ENCODE measurements at regions not wholly inside any gene's neighbourhood (a gene's known extent, or its start where the extent isn't known, plus 50 kb on each side); places are given as distances from the start of the nearest gene placed in this dataset.

- DNase-seq: no peak
- ChIA-PET POLR2A (no interaction called here), CTCF (no interaction called here)
- Histone ChIP-seq H3K9me3 (ENCODE audit: control extremely low read depth in 1 of 5, control insufficient read depth in 4 of 5, insufficient read depth in 2 of 5, low read depth in 1 of 5, low read length in 4 of 5) (no peaks in the 10 kb centered on the region), H3K27ac (ENCODE audit: insufficient read depth in 1 of 2, low read depth in 1 of 2, low read length in 2 of 2, poor library complexity in 1 of 2, severe bottlenecking in 2 of 2) (no peak overlapping the region), H3K4me3 (ENCODE audit: control insufficient read depth in 1 of 7, extremely low read depth in 1 of 7, insufficient read depth in 4 of 7, low read depth in 2 of 7, low read length in 6 of 7) (no peak overlapping the region), H3K4me1 (ENCODE audit: control extremely low read depth in 1 of 4, control insufficient read depth in 4 of 4, insufficient read depth in 4 of 4, low read length in 3 of 4) (no peaks in the 10 kb centered on the region), H3K36me3 (ENCODE audit: control insufficient read depth in 4 of 4, insufficient read depth in 4 of 4, low read length in 3 of 4) (no peaks in the 10 kb centered on the region), H3K27me3 (replicated peaks in 2 of 5; ENCODE audit: control insufficient read depth in 4 of 5, insufficient read depth in 5 of 5, low read length in 4 of 5) (peaks cover 0 to 3% (median 0%) of the 10 kb centered on the region in 5 experiments)
- 74% methylated on average over 5 of the region's 7 CpGs for WGBS (ENCODE audit: insufficient coverage)
Measured at GRCh38 chr18:72444111-72444797, 99.9 kb downstream of the CBLN2 start.

GRCh38 chr18:72436401-72436800 is 107.7 kb downstream of the CBLN2 start:
- H3K4me3 ChIP-seq (ENCODE audit: control insufficient read depth in 1 of 7, extremely low read depth in 1 of 7, insufficient read depth in 4 of 7, low read depth in 2 of 7, low read length in 6 of 7): no peak overlapping the region
- no peaks in the 10 kb centered on the region for H3K27me3 ChIP-seq (replicated peaks in 2 of 5; ENCODE audit: control insufficient read depth in 4 of 5, insufficient read depth in 5 of 5, low read length in 4 of 5)
- H3K9me3 ChIP-seq (ENCODE audit: control extremely low read depth in 1 of 5, control insufficient read depth in 4 of 5, insufficient read depth in 2 of 5, low read depth in 1 of 5, low read length in 4 of 5): no peaks in the 10 kb centered on the region
- ChIA-PET CTCF (no interaction called here), POLR2A (no interaction called here)
- WGBS (ENCODE audit: insufficient coverage): 40% methylated on average over 1 of the region's 3 CpGs
- H3K4me1 ChIP-seq (ENCODE audit: control extremely low read depth in 1 of 4, control insufficient read depth in 4 of 4, insufficient read depth in 4 of 4, low read length in 3 of 4): no peaks in the 10 kb centered on the region
- no peaks in the 10 kb centered on the region for H3K36me3 ChIP-seq (ENCODE audit: control insufficient read depth in 4 of 4, insufficient read depth in 4 of 4, low read length in 3 of 4)
- no peak overlapping the region for H3K27ac ChIP-seq (ENCODE audit: insufficient read depth in 1 of 2, low read depth in 1 of 2, low read length in 2 of 2, poor library complexity in 1 of 2, severe bottlenecking in 2 of 2)
- DNase-seq: no peak

GRCh38 chr18:72433756-72434155 is 110.4 kb downstream of the CBLN2 start:
- CTCF ChIA-PET: no interaction called here
- Histone ChIP-seq H3K9me3 (ENCODE audit: control extremely low read depth in 1 of 5, control insufficient read depth in 4 of 5, insufficient read depth in 2 of 5, low read depth in 1 of 5, low read length in 4 of 5) (no peaks in the 10 kb centered on the region), H3K36me3 (ENCODE audit: control insufficient read depth in 4 of 4, insufficient read depth in 4 of 4, low read length in 3 of 4) (no peaks in the 10 kb centered on the region), H3K27me3 (replicated peaks in 2 of 5; ENCODE audit: control insufficient read depth in 4 of 5, insufficient read depth in 5 of 5, low read length in 4 of 5) (no peaks in the 10 kb centered on the region), H3K27ac (ENCODE audit: insufficient read depth in 1 of 2, low read depth in 1 of 2, low read length in 2 of 2, poor library complexity in 1 of 2, severe bottlenecking in 2 of 2) (no peak overlapping the region), H3K4me3 (ENCODE audit: control insufficient read depth in 1 of 7, extremely low read depth in 1 of 7, insufficient read depth in 4 of 7, low read depth in 2 of 7, low read length in 6 of 7) (no peak overlapping the region), H3K4me1 (ENCODE audit: control extremely low read depth in 1 of 4, control insufficient read depth in 4 of 4, insufficient read depth in 4 of 4, low read length in 3 of 4) (no peaks in the 10 kb centered on the region)
- whole genome bisulfite sequencing (ENCODE audit: insufficient coverage): 90% methylated on average over 4 of the region's 5 CpGs
- POLR2A ChIA-PET: no interaction called here
- DNase-seq: no peak

GRCh38 chr18:72427721-72428120 is 116.4 kb downstream of the CBLN2 start:
- Histone ChIP-seq H3K4me1 (ENCODE audit: control extremely low read depth in 1 of 4, control insufficient read depth in 4 of 4, insufficient read depth in 4 of 4, low read length in 3 of 4) (no peaks in the 10 kb centered on the region), H3K27me3 (replicated peaks in 2 of 5; ENCODE audit: control insufficient read depth in 4 of 5, insufficient read depth in 5 of 5, low read length in 4 of 5) (no peaks in the 10 kb centered on the region), H3K4me3 (ENCODE audit: control insufficient read depth in 1 of 7, extremely low read depth in 1 of 7, insufficient read depth in 4 of 7, low read depth in 2 of 7, low read length in 6 of 7) (no peak overlapping the region), H3K27ac (ENCODE audit: insufficient read depth in 1 of 2, low read depth in 1 of 2, low read length in 2 of 2, poor library complexity in 1 of 2, severe bottlenecking in 2 of 2) (no peak overlapping the region), H3K36me3 (ENCODE audit: control insufficient read depth in 4 of 4, insufficient read depth in 4 of 4, low read length in 3 of 4) (no peaks in the 10 kb centered on the region), H3K9me3 (ENCODE audit: control extremely low read depth in 1 of 5, control insufficient read depth in 4 of 5, insufficient read depth in 2 of 5, low read depth in 1 of 5, low read length in 4 of 5) (no peaks in the 10 kb centered on the region)
- ChIA-PET CTCF (no interaction called here), POLR2A (no interaction called here)
- WGBS (ENCODE audit: insufficient coverage): 73% methylated on average over 1 of the region's 2 CpGs
- DNase-seq: no peak

- POLR2A ChIA-PET: no interaction called here
- Histone ChIP-seq H3K27ac (ENCODE audit: insufficient read depth in 1 of 2, low read depth in 1 of 2, low read length in 2 of 2, poor library complexity in 1 of 2, severe bottlenecking in 2 of 2) (no peak overlapping the region), H3K4me1 (ENCODE audit: control extremely low read depth in 1 of 4, control insufficient read depth in 4 of 4, insufficient read depth in 4 of 4, low read length in 3 of 4) (no peaks in the 10 kb centered on the region), H3K9me3 (ENCODE audit: control extremely low read depth in 1 of 5, control insufficient read depth in 4 of 5, insufficient read depth in 2 of 5, low read depth in 1 of 5, low read length in 4 of 5) (no peaks in the 10 kb centered on the region), H3K27me3 (replicated peaks in 2 of 5; ENCODE audit: control insufficient read depth in 4 of 5, insufficient read depth in 5 of 5, low read length in 4 of 5) (no peaks in the 10 kb centered on the region), H3K4me3 (ENCODE audit: control insufficient read depth in 1 of 7, extremely low read depth in 1 of 7, insufficient read depth in 4 of 7, low read depth in 2 of 7, low read length in 6 of 7) (no peak overlapping the region), H3K36me3 (ENCODE audit: control insufficient read depth in 4 of 4, insufficient read depth in 4 of 4, low read length in 3 of 4) (no peaks in the 10 kb centered on the region)
- no peak for DNase-seq
- CTCF ChIA-PET: no interaction called here
- WGBS (ENCODE audit: insufficient coverage): 95% methylated on average over 3 of the region's 4 CpGs
Measured at GRCh38 chr18:72419914-72420313, 124.2 kb downstream of the CBLN2 start.

GRCh38 chr18:72412927-72413326 is 131.2 kb downstream of the CBLN2 start:
- Histone ChIP-seq H3K27me3 (replicated peaks in 2 of 5; ENCODE audit: control insufficient read depth in 4 of 5, insufficient read depth in 5 of 5, low read length in 4 of 5) (no peaks in the 10 kb centered on the region), H3K36me3 (ENCODE audit: control insufficient read depth in 4 of 4, insufficient read depth in 4 of 4, low read length in 3 of 4) (no peaks in the 10 kb centered on the region), H3K4me3 (ENCODE audit: control insufficient read depth in 1 of 7, extremely low read depth in 1 of 7, insufficient read depth in 4 of 7, low read depth in 2 of 7, low read length in 6 of 7) (no peak overlapping the region), H3K9me3 (ENCODE audit: control extremely low read depth in 1 of 5, control insufficient read depth in 4 of 5, insufficient read depth in 2 of 5, low read depth in 1 of 5, low read length in 4 of 5) (no peaks in the 10 kb centered on the region), H3K27ac (ENCODE audit: insufficient read depth in 1 of 2, low read depth in 1 of 2, low read length in 2 of 2, poor library complexity in 1 of 2, severe bottlenecking in 2 of 2) (no peak overlapping the region), H3K4me1 (ENCODE audit: control extremely low read depth in 1 of 4, control insufficient read depth in 4 of 4, insufficient read depth in 4 of 4, low read length in 3 of 4) (no peaks in the 10 kb centered on the region)
- ChIA-PET POLR2A (no interaction called here), CTCF (no interaction called here)
- WGBS (ENCODE audit: insufficient coverage): 75% methylated on average over 3 of the region's 5 CpGs
- DNase-seq: no peak

- ChIA-PET CTCF (no interaction called here), POLR2A (no interaction called here)
- Histone ChIP-seq H3K4me3 (ENCODE audit: control insufficient read depth in 1 of 7, extremely low read depth in 1 of 7, insufficient read depth in 4 of 7, low read depth in 2 of 7, low read length in 6 of 7) (no peak overlapping the region), H3K27me3 (replicated peaks in 2 of 5; ENCODE audit: control insufficient read depth in 4 of 5, insufficient read depth in 5 of 5, low read length in 4 of 5) (no peaks in the 10 kb centered on the region), H3K9me3 (ENCODE audit: control extremely low read depth in 1 of 5, control insufficient read depth in 4 of 5, insufficient read depth in 2 of 5, low read depth in 1 of 5, low read length in 4 of 5) (peaks cover 0 to 5% (median 0%) of the 10 kb centered on the region in 5 experiments), H3K36me3 (ENCODE audit: control insufficient read depth in 4 of 4, insufficient read depth in 4 of 4, low read length in 3 of 4) (no peaks in the 10 kb centered on the region), H3K27ac (ENCODE audit: insufficient read depth in 1 of 2, low read depth in 1 of 2, low read length in 2 of 2, poor library complexity in 1 of 2, severe bottlenecking in 2 of 2) (no peak overlapping the region), H3K4me1 (ENCODE audit: control extremely low read depth in 1 of 4, control insufficient read depth in 4 of 4, insufficient read depth in 4 of 4, low read length in 3 of 4) (no peaks in the 10 kb centered on the region)
- DNase-seq: no peak
- WGBS (ENCODE audit: insufficient coverage): no CpG with 5 or more reads among the region's 5 CpGs
Measured at GRCh38 chr18:72411261-72411660, 132.9 kb downstream of the CBLN2 start.
